CD4-positive, alpha-beta memory T cell (primary cell): ENCODE measurements at regions not wholly inside any gene's neighbourhood (a gene's known extent, or its start where the extent isn't known, plus 50 kb on each side); places are given as distances from the start of the nearest gene placed in this dataset.

Experiments used
- CTCF ChIA-PET: fragments of 350-600 bp; sonication (Branson Sonifier 250); formaldehyde crosslinking; loops from one replicate; lab custom pipeline; 2021; ENCODE audit warnings: inconsistent platforms; ENCODE audit not compliant: partially characterized antibody; lab: Charles Lee
- POLR2A ChIA-PET: fragments of 350-600 bp; sonication (Branson Sonifier 250); formaldehyde crosslinking; loops from one replicate; lab custom pipeline; 2021; ENCODE audit not compliant: partially characterized antibody; lab: Charles Lee
- DNase-seq, 5 donors: peaks; one replicate each; pipeline versions ENCODE4 v3.0.0 to v3.0.0-alpha.2; 2020 to 2022; ENCODE audit warnings: mixed read lengths in 1 of 5
- H3K27ac ChIP-seq: one replicate; pipeline ENCODE4 v1.7.0; 2013; ENCODE audit warnings: low read depth, low read length
- H3K27me3 ChIP-seq: 2 replicates; pipeline ENCODE4 v1.7.0; 2013; ENCODE audit warnings: mild to moderate bottlenecking, low read length, moderate library complexity; ENCODE audit not compliant: insufficient read depth
- H3K36me3 ChIP-seq: 2 replicates; pipeline ENCODE4 v1.7.0; 2013; ENCODE audit warnings: mild to moderate bottlenecking, low read length, moderate library complexity; ENCODE audit not compliant: insufficient read depth
- H3K4me1 ChIP-seq: 2 replicates; pipeline ENCODE4 v1.7.0; 2013; ENCODE audit warnings: mild to moderate bottlenecking, low read length, moderate library complexity; ENCODE audit not compliant: insufficient read depth
- H3K4me3 ChIP-seq, 2 donors: one replicate each; pipeline ENCODE4 v1.7.0; 2013; ENCODE audit warnings: low read length in 2 of 2, mild to moderate bottlenecking in 1 of 2
- H3K9me3 ChIP-seq, 2 donors: one replicate each; pipeline ENCODE4 v1.7.0; 2013; ENCODE audit warnings: low read length in 2 of 2, control low read depth in 1 of 2; ENCODE audit not compliant: control insufficient read depth in 1 of 2
- H3K27ac Mint-ChIP-seq, 7 donors: one replicate each; pipeline ENCODE4 v1.8.0; 2020 to 2021; ENCODE audit warnings: mixed read lengths in 7 of 7, mild to moderate bottlenecking in 6 of 7, inconsistent platforms in 3 of 7, moderate library complexity in 3 of 7
- H3K27me3 Mint-ChIP-seq, 2 donors: one replicate each; pipeline ENCODE4 v1.8.0; 2020 to 2021; ENCODE audit warnings: mixed read lengths in 2 of 2
- H3K36me3 Mint-ChIP-seq, 2 donors: one replicate each; pipeline ENCODE4 v1.8.0; 2020 to 2021; ENCODE audit warnings: mixed read lengths in 2 of 2, inconsistent platforms in 1 of 2, mild to moderate bottlenecking in 1 of 2
- H3K4me1 Mint-ChIP-seq, 4 donors: one replicate each; pipeline ENCODE4 v1.8.0; 2020 to 2021; ENCODE audit warnings: mixed read lengths in 4 of 4, mild to moderate bottlenecking in 1 of 4
- H3K4me3 Mint-ChIP-seq, 8 donors: one replicate each; pipeline ENCODE4 v1.8.0; 2020 to 2021; ENCODE audit warnings: mixed read lengths in 8 of 8, mild to moderate bottlenecking in 7 of 8, moderate library complexity in 6 of 8, inconsistent platforms in 3 of 8
- H3K9me3 Mint-ChIP-seq, 8 donors: one replicate each; pipeline ENCODE4 v1.8.0; 2020 to 2021; ENCODE audit warnings: mixed read lengths in 8 of 8, mild to moderate bottlenecking in 5 of 8, inconsistent platforms in 3 of 8, moderate library complexity in 1 of 8
- intact Hi-C: fragments of 100-400 bp; cut with micrococcal nuclease; formaldehyde crosslinking; loops from one replicate; pipeline ENCODE4 v1.15.1; 2023

DNA sequence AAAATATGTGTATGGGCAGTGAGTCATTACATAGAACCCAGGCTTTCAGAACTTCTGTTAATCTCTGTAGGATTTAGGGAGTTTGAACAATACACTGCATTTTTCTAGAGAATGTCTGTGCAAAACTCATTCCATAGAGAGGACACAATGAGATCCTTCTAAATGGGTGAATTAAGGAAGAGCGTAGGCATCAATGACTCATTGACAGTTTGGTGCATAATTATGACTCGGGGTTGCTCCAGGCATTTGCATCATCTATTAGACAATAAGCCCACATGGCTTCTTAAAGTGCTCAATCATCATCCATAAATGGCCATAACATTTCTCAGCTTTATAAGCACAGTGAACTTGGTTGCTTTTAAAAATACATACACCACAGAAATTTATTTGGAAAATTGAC lies 625.5 kb downstream of the CDH26 start:
- DNase-seq: no peak
- Mint-ChIP-seq H3K36me3 (no peaks in the 10 kb centered on the region), H3K9me3 (no peaks in the 10 kb centered on the region), H3K4me1 (no peaks in the 10 kb centered on the region), H3K27ac (no peak overlapping the region), H3K4me3 (no peak overlapping the region), H3K27me3 (peaks cover 0 to 3% of the 10 kb centered on the region in 2 donors)
- CTCF ChIA-PET: no interaction called here
- intact Hi-C loops: no loop called here
- H3K27me3 ChIP-seq: no peaks in the 10 kb centered on the region
- H3K36me3 ChIP-seq: no peaks in the 10 kb centered on the region
- POLR2A ChIA-PET: no interaction called here
- H3K27ac ChIP-seq: no peak overlapping the region
- no peak overlapping the region for H3K4me3 ChIP-seq
- H3K4me1 ChIP-seq: no peaks in the 10 kb centered on the region
- H3K9me3 ChIP-seq: no peaks in the 10 kb centered on the region

DNA sequence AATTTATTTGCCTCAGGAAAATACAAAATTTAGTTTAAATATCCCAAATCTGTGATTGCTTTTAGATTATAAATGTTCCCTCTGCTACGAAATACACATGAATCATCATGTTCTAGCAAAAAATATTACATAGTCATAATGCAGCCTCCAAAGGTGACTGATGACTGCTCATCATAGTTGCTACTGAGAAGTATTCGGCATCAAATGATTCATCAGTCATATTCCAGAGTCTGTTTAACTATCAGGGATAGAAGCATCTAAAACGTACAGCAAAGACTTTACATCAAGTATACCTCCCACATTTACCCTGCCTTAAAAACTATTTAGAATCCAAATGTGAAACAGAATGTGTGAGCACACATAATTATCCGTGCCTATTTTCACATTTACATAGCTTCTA lies 626.0 kb downstream of the CDH26 start:
- no peak for DNase-seq
- no peaks in the 10 kb centered on the region for H3K4me1 ChIP-seq
- no peaks in the 10 kb centered on the region for H3K36me3 ChIP-seq
- Mint-ChIP-seq H3K36me3 (no peaks in the 10 kb centered on the region), H3K27me3 (peaks cover 0 to 3% of the 10 kb centered on the region in 2 donors), H3K4me1 (no peaks in the 10 kb centered on the region), H3K4me3 (no peak overlapping the region), H3K27ac (no peak overlapping the region), H3K9me3 (no peaks in the 10 kb centered on the region)
- intact Hi-C loops: no loop called here
- no peaks in the 10 kb centered on the region for H3K27me3 ChIP-seq
- H3K9me3 ChIP-seq: no peaks in the 10 kb centered on the region
- CTCF ChIA-PET: no interaction called here
- H3K4me3 ChIP-seq: no peak overlapping the region
- POLR2A ChIA-PET: no interaction called here
- no peak overlapping the region for H3K27ac ChIP-seq

DNA sequence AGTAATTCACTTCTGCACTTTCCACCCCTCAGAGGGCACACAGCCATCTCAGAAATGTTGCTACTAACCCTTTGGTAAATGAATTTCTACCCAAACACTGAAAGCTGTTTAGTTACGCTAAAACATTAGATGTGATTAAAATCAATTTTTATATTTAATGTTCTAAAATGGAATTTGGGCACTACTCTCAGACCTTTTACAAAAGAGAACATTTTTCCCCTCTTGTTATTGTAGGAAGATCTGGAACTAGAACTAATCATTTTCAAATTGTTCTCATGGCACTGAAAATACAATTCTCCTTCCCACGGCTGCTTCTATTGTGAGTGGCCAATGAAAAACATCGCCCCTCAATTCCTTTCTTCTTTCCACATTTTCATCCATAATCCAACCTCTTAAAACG lies 627.4 kb downstream of the CDH26 start:
- DNase-seq: no peak
- no peaks in the 10 kb centered on the region for H3K4me1 Mint-ChIP-seq
- H3K36me3 Mint-ChIP-seq: no peaks in the 10 kb centered on the region
- intact Hi-C loops: no loop called here
- peaks cover 0 to 3% of the 10 kb centered on the region in 2 donors for H3K27me3 Mint-ChIP-seq
- no peaks in the 10 kb centered on the region for H3K9me3 Mint-ChIP-seq
- H3K9me3 ChIP-seq: no peaks in the 10 kb centered on the region
- no peak overlapping the region for H3K27ac Mint-ChIP-seq
- ChIA-PET POLR2A (no interaction called here), CTCF (no interaction called here)
- H3K4me3 ChIP-seq: no peak overlapping the region
- no peak overlapping the region for H3K27ac ChIP-seq
- no peaks in the 10 kb centered on the region for H3K4me1 ChIP-seq
- H3K4me3 Mint-ChIP-seq: no peak overlapping the region
- H3K36me3 ChIP-seq: no peaks in the 10 kb centered on the region
- H3K27me3 ChIP-seq: no peaks in the 10 kb centered on the region

DNA sequence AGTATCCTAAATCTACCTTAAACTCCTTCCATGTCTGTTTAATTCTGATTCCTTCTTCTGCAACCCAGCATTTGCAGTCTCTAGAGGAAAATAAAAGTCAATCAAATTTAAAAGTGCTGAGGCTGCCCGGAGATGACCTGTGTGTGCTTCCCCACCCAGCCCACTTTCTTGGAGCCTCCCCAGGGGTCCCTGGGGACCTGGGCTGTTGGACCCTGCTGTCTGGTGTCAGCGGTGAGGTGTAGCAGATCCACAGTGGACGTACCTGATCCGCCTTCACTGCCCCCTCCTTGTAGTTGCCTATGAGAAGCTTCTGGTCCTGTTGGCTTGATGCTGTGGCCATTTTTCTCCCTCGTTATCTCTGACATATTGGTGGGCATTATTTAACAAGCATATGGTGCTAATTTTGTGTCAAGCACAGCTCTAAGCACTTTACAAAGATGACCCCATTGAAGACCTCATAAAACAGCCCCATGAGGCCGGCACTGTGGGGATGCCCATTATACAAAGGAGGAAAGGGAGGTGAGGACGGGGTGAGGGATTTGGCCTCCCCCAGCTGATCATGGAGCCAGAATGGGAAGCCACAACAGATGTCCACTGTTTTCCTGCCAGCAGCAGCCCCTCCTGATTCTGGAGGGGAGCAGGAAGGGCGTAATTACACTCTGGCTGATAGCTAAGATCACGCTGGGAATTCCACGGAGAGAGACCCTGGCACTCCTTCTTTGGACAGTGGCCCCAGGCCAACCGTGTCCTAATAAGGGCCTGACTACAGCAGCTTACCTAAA lies 628.2 kb downstream of the CDH26 start:
- H3K27ac Mint-ChIP-seq: no peak overlapping the region
- intact Hi-C loops: no loop called here
- ChIA-PET POLR2A (no interaction called here), CTCF (no interaction called here)
- no peaks in the 10 kb centered on the region for H3K9me3 Mint-ChIP-seq
- Histone ChIP-seq H3K9me3 (no peaks in the 10 kb centered on the region), H3K36me3 (no peaks in the 10 kb centered on the region), H3K27me3 (no peaks in the 10 kb centered on the region), H3K4me1 (no peaks in the 10 kb centered on the region), H3K27ac (no peak overlapping the region), H3K4me3 (no peak overlapping the region)
- no peak for DNase-seq
- H3K27me3 Mint-ChIP-seq: peaks cover 0 to 3% of the 10 kb centered on the region in 2 donors
- H3K4me1 Mint-ChIP-seq: no peaks in the 10 kb centered on the region
- H3K4me3 Mint-ChIP-seq: no peak overlapping the region
- H3K36me3 Mint-ChIP-seq: no peaks in the 10 kb centered on the region

DNA sequence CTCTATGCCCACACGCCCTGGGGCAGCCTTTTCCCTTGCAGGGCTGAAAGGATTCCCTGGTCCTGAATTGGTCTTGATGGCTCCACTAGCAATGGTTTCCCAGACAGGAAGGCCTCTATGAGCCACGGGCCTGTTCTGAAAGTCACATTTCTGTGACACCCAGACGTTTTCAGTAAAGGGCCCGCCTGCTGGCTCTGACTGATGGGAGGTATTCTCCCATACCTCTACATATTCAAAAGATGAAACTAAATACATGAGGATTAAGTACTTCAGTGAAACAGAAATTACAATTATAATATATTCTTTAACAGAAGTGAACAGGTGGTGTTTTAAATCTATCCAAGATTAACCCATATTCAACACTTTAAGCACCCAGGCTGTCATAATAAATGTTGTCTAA lies 629.8 kb downstream of the CDH26 start:
- H3K27me3 Mint-ChIP-seq: peaks cover 0 to 3% of the 10 kb centered on the region in 2 donors
- Histone ChIP-seq H3K27me3 (no peaks in the 10 kb centered on the region), H3K9me3 (no peaks in the 10 kb centered on the region), H3K4me3 (no peak overlapping the region), H3K36me3 (no peaks in the 10 kb centered on the region), H3K27ac (no peak overlapping the region), H3K4me1 (no peaks in the 10 kb centered on the region)
- ChIA-PET CTCF (interaction anchor here (1.5 kb wide), 1 partner anchor 54 kb away, joined by 3 read pairs; no protein-coding TSS in a partner anchor), POLR2A (no interaction called here)
- intact Hi-C loops: no loop called here
- no peak overlapping the region for H3K27ac Mint-ChIP-seq
- no peak for DNase-seq
- H3K4me1 Mint-ChIP-seq: no peaks in the 10 kb centered on the region
- no peaks in the 10 kb centered on the region for H3K36me3 Mint-ChIP-seq
- no peak overlapping the region for H3K4me3 Mint-ChIP-seq
- H3K9me3 Mint-ChIP-seq: no peaks in the 10 kb centered on the region

DNA sequence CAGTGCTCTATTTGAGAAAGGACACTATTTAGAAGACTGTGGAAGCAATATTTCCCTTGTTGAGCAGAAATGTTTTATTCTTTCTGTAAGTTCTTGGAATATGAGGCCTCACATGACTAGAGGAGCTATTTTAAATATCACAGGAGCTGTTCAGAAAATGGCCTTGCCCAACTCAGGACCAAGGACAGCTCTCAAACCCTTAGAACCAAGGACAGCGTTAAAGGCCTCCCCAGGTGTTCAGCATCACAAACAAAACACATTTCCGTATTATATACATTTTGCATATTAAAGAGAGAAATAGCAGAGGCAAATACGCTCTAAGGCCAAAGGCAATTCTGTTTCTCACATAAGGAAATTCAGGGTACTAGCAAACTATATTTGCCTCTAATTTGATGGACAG lies 631.4 kb downstream of the CDH26 start:
- no peak for DNase-seq
- Mint-ChIP-seq H3K27me3 (no peaks in the 10 kb centered on the region), H3K9me3 (no peaks in the 10 kb centered on the region), H3K36me3 (no peaks in the 10 kb centered on the region), H3K27ac (no peak overlapping the region), H3K4me3 (no peak overlapping the region), H3K4me1 (no peaks in the 10 kb centered on the region)
- Histone ChIP-seq H3K4me3 (no peak overlapping the region), H3K9me3 (no peaks in the 10 kb centered on the region), H3K27me3 (no peaks in the 10 kb centered on the region), H3K27ac (no peak overlapping the region), H3K4me1 (no peaks in the 10 kb centered on the region), H3K36me3 (no peaks in the 10 kb centered on the region)
- CTCF ChIA-PET: interaction anchor here (1.5 kb wide), 1 partner anchor 56 kb away, joined by 3 read pairs; no protein-coding TSS in a partner anchor
- intact Hi-C loops: no loop called here
- POLR2A ChIA-PET: no interaction called here

DNA sequence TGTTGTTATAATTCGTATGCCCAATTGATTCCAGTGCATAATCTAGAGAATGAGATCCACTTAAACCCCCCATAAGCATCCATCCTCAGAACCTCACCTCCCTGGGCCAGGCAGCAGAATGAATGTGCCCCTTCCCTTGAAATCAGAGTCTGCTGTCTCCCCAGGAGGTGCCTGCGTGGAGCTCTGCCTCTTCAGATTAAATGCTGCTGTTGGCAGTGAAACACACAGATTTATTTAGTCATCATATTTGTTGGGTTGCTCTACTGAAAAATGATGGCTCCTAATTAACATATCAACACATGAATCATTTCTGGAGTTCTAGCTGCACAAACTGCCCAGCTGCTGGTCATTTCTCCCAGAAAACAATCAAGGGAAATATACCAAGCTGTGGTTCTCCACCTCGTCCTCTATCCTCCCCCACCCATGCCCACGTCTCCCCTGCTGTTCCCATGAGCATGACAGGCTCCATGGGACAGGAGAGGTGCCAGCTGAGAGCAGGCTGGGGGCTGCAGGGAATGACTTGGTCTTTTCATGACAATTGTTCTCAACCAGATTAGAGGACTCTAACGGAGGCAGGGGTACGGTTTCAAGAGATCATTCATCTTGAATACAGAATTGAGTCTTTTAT lies 633.1 kb downstream of the CDH26 start:
- DNase-seq: no peak
- ChIA-PET POLR2A (no interaction called here), CTCF (no interaction called here)
- no peak overlapping the region for H3K4me3 ChIP-seq
- no peak overlapping the region for H3K27ac ChIP-seq
- Mint-ChIP-seq H3K4me3 (peak overlapping the region in 1 of 8 donors; percentile 49), H3K36me3 (no peaks in the 10 kb centered on the region), H3K27ac (no peak overlapping the region), H3K27me3 (no peaks in the 10 kb centered on the region), H3K4me1 (no peaks in the 10 kb centered on the region), H3K9me3 (no peaks in the 10 kb centered on the region)
- H3K9me3 ChIP-seq: no peaks in the 10 kb centered on the region
- H3K36me3 ChIP-seq: no peaks in the 10 kb centered on the region
- intact Hi-C loops: no loop called here
- H3K27me3 ChIP-seq: no peaks in the 10 kb centered on the region
- no peaks in the 10 kb centered on the region for H3K4me1 ChIP-seq
